Bronchial epithelial cell (primary cell): ENCODE measurements at regions not wholly inside any gene's neighbourhood (a gene's known extent, or its start where the extent isn't known, plus 50 kb on each side); places are given as distances from the start of the nearest gene placed in this dataset.
A peak's percentile ranks its signal among the peaks of the same experiment; 100 is the strongest.

Experiments used
- DNase-seq: peaks from one replicate; pipeline ENCODE4 v3.0.0-alpha.2; 2010; ENCODE audit warnings: low read depth
- FAIRE-seq: peaks from 2 replicates; lab custom pipeline; 2011; peaks lifted over from hg19 to GRCh38; lab: Jason Lieb, UNC
- H3K27me3 ChIP-seq: 2 replicates; pipeline ENCODE4 v1.5.1; 2011; ENCODE audit warnings: low read length; ENCODE audit not compliant: control insufficient read depth, insufficient read depth
- H3K36me3 ChIP-seq: 2 replicates; pipeline ENCODE4 v1.5.1; 2011; ENCODE audit warnings: low read length; ENCODE audit not compliant: control insufficient read depth, insufficient read depth
- H3K4me3 ChIP-seq: 2 replicates; pipeline ENCODE4 v1.5.1; 2011; ENCODE audit warnings: mild to moderate bottlenecking, low read depth, low read length, control low read depth
- CTCF ChIP-seq: IDR thresholded peaks from 2 replicates; pipeline ENCODE4 v1.5.1; 2011; ENCODE audit warnings: mild to moderate bottlenecking, moderate library complexity, low read length, control low read depth, inconsistent platforms; ENCODE audit not compliant: insufficient read depth, severe bottlenecking

- no peak for TF ChIP-seq CTCF
- DNase-seq, result no peak
- Histone ChIP-seq H3K4me3 (no peak overlapping the region), H3K27me3 (no peaks in the 10 kb centered on the region), H3K36me3 (no peaks in the 10 kb centered on the region)
- no peak for FAIRE-seq
These were observed 461.5 kb downstream of the IRS1 start for GRCh38 chr2:226337941-226338600.

GRCh38 chr2:226336283-226336682 is 463.3 kb downstream of the IRS1 start:
- no peak for TF ChIP-seq CTCF
- peak; percentile 47 for DNase-seq
- FAIRE-seq, result no peak
- Histone ChIP-seq H3K4me3 (no peak overlapping the region), H3K27me3 (no peaks in the 10 kb centered on the region), H3K36me3 (no peaks in the 10 kb centered on the region)

GRCh38 chr2:226334981-226335720 is 464.5 kb downstream of the IRS1 start:
- DNase-seq (peak; percentile 12), FAIRE-seq (no peak)
- Histone ChIP-seq H3K36me3 (no peaks in the 10 kb centered on the region), H3K27me3 (no peaks in the 10 kb centered on the region), H3K4me3 (no peak overlapping the region)
- TF ChIP-seq CTCF, result no peak

- Histone ChIP-seq H3K36me3 (no peaks in the 10 kb centered on the region), H3K4me3 (no peak overlapping the region), H3K27me3 (no peaks in the 10 kb centered on the region)
- FAIRE-seq (no peak), DNase-seq (no peak)
- TF ChIP-seq CTCF, result no peak
These were observed 466.2 kb downstream of the IRS1 start for GRCh38 chr2:226333388-226333787.

DNA sequence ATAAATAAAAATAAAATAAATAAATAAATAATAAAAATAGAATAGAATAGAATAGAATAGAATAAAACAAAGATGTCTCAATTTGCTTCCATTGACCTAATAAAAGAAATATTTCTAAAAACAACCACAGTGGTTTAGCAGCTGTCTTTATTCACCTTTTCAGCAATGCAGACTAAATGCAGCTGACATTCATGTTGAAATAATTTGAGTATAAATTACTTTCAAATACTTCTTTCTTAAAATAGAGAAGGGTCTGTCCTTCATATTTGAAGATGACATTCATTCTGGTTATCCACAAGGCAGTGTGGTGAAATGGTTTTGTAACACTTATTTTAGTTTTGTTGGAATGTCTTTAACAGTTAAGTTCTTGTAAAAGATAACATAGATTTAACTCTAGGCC is 469.4 kb downstream of the IRS1 start:
- H3K27me3 ChIP-seq, result no peaks in the 10 kb centered on the region
- FAIRE-seq, result no peak
- no peaks in the 10 kb centered on the region for H3K36me3 ChIP-seq
- TF ChIP-seq CTCF, result no peak
- no peak overlapping the region for H3K4me3 ChIP-seq
- DNase-seq, result no peak
